ENCODE measurements at regions not wholly inside any gene's neighbourhood (a gene's known extent, or its start where the extent isn't known, plus 50 kb on each side); places are given as distances from the start of the nearest gene placed in this dataset.

- Histone ChIP-seq H3K27me3 (ENCODE audit: insufficient read depth, low read depth, low read length) (no peaks in the 10 kb centered on the region), H4K20me1 (ENCODE audit: insufficient read depth) (no peaks in the 10 kb centered on the region), H3K36me3 (ENCODE audit: insufficient read depth, low read length) (no peaks in the 10 kb centered on the region), H3K79me2 (replicated peaks; ENCODE audit: insufficient read depth, low read length) (no peaks in the 10 kb centered on the region), H3K9me3 (ENCODE audit: low read length) (no peaks in the 10 kb centered on the region), H3K4me3 (ENCODE audit: low read length) (no peak overlapping the region), H3K4me2 (ENCODE audit: low read length) (no peak overlapping the region), H2AFZ (ENCODE audit: low read depth, low read length) (no peak overlapping the region), H3K27ac (ENCODE audit: low read length) (no peak overlapping the region), H3K9me2 (ENCODE audit: insufficient read depth, low read length) (no peaks in the 10 kb centered on the region), H3K9ac (ENCODE audit: low read length) (no peak overlapping the region), H3F3A (ENCODE audit: insufficient read depth, low read length, poor library complexity, severe bottlenecking) (no peaks in the 10 kb centered on the region)
- TF ChIP-seq REST (IDR thresholded peaks at IDR 0.05; ENCODE audit: borderline replicate concordance) (no peak), EZH2 (IDR thresholded peaks at IDR 0.05; ENCODE audit: borderline replicate concordance, insufficient read depth, low read length, poor library complexity, severe bottlenecking) (no peak), SMC3 (conservative IDR thresholded peaks at IDR 0.05; ENCODE audit: poor library complexity) (no peak), POLR2AphosphoS5 (IDR thresholded peaks at IDR 0.05) (no peak), TAF1 (IDR thresholded peaks at IDR 0.05; ENCODE audit: low read depth) (no peak), MXI1 (conservative IDR thresholded peaks at IDR 0.05; ENCODE audit: poor library complexity, severe bottlenecking) (no peak), CTCF (IDR thresholded peaks at IDR 0.05; ENCODE audit: poor library complexity, severe bottlenecking) (no peak), EP300 (conservative IDR thresholded peaks at IDR 0.05; ENCODE audit: poor library complexity, severe bottlenecking) (no peak), RAD21 (conservative IDR thresholded peaks at IDR 0.05) (no peak)
Measured at GRCh38 chr16:85494315-85494714, 118.8 kb upstream of the GSE1 start.

GRCh38 chr16:85495259-85495658 lies 117.9 kb upstream of the GSE1 start:
- Histone ChIP-seq H3K4me2 (ENCODE audit: low read length) (no peak overlapping the region), H3K36me3 (ENCODE audit: insufficient read depth, low read length) (no peaks in the 10 kb centered on the region), H3K27me3 (ENCODE audit: insufficient read depth, low read depth, low read length) (no peaks in the 10 kb centered on the region), H3K4me3 (ENCODE audit: low read length) (no peak overlapping the region), H3K27ac (ENCODE audit: low read length) (no peak overlapping the region), H3K79me2 (replicated peaks; ENCODE audit: insufficient read depth, low read length) (no peaks in the 10 kb centered on the region), H3K9me2 (ENCODE audit: insufficient read depth, low read length) (no peaks in the 10 kb centered on the region), H3F3A (ENCODE audit: insufficient read depth, low read length, poor library complexity, severe bottlenecking) (no peaks in the 10 kb centered on the region), H3K9me3 (ENCODE audit: low read length) (no peaks in the 10 kb centered on the region), H2AFZ (ENCODE audit: low read depth, low read length) (no peak overlapping the region), H3K9ac (ENCODE audit: low read length) (no peak overlapping the region), H4K20me1 (ENCODE audit: insufficient read depth) (no peaks in the 10 kb centered on the region)
- no peak for TF ChIP-seq CTCF (IDR thresholded peaks at IDR 0.05; ENCODE audit: poor library complexity, severe bottlenecking)
- TF ChIP-seq POLR2AphosphoS5 (IDR thresholded peaks at IDR 0.05) = no peak
- TF ChIP-seq TAF1 (IDR thresholded peaks at IDR 0.05; ENCODE audit: low read depth) = no peak
- no peak for TF ChIP-seq MXI1 (conservative IDR thresholded peaks at IDR 0.05; ENCODE audit: poor library complexity, severe bottlenecking)
- TF ChIP-seq RAD21 (conservative IDR thresholded peaks at IDR 0.05) = no peak
- no peak for TF ChIP-seq REST (IDR thresholded peaks at IDR 0.05; ENCODE audit: borderline replicate concordance)
- TF ChIP-seq SMC3 (conservative IDR thresholded peaks at IDR 0.05; ENCODE audit: poor library complexity) = no peak
- TF ChIP-seq EP300 (conservative IDR thresholded peaks at IDR 0.05; ENCODE audit: poor library complexity, severe bottlenecking) = no peak
- TF ChIP-seq EZH2 (IDR thresholded peaks at IDR 0.05; ENCODE audit: borderline replicate concordance, insufficient read depth, low read length, poor library complexity, severe bottlenecking) = no peak
